ENCODE measurements at regions not wholly inside any gene's neighbourhood (a gene's known extent, or its start where the extent isn't known, plus 50 kb on each side); places are given as distances from the start of the nearest gene placed in this dataset.

DNA sequence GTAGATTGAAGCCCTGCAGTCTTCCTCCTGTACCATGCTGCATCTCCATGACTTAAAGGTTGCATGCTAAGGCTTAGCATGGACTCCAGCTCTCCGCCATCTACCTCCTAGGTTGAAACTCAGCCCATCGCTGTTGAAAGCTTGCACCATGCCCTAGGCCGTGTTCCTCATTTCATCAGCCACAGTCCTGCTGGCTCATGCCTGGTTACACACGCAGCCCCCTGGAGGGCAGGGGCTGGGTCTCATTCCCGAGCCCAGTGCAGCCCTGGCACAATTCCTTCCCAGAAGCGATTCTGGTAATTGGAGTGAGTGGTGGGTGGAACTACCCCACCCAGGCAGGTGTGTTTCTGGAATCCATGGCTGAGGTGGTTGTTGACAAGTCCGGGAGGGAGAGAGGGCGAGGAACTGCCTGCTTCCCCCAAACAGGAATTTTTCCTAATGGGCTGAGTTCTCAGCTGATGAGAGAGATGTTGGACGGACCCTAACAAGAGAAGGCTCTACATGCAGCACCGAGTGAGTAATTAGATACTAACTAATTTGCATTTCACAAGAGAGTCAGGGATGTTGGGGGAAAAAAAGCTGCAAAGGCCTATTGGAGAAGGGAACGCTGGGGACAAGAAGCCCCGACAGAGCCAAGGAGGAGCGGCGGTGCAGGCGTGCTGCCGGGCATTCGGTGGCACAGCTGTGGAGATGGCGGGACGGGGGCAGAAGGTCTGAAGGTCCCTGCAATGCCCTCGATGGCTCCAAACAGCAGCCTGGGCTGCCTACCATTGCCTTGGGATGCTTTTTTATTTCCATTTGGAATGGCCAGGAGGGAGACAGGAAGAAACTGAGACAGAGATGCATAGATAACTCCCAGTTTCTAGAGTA, 92.3 kb upstream of the TLE3 start:
- TF ChIP-seq, protein P1, sequence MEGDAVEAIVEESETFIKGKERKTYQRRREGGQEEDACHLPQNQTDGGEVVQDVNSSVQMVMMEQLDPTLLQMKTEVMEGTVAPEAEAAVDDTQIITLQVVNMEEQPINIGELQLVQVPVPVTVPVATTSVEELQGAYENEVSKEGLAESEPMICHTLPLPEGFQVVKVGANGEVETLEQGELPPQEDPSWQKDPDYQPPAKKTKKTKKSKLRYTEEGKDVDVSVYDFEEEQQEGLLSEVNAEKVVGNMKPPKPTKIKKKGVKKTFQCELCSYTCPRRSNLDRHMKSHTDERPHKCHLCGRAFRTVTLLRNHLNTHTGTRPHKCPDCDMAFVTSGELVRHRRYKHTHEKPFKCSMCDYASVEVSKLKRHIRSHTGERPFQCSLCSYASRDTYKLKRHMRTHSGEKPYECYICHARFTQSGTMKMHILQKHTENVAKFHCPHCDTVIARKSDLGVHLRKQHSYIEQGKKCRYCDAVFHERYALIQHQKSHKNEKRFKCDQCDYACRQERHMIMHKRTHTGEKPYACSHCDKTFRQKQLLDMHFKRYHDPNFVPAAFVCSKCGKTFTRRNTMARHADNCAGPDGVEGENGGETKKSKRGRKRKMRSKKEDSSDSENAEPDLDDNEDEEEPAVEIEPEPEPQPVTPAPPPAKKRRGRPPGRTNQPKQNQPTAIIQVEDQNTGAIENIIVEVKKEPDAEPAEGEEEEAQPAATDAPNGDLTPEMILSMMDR (IDR thresholded peaks at IDR 0.05), result no peak
- TF ChIP-seq EZH2 (IDR thresholded peaks at IDR 0.05), result no peak
